HEK293 (cell line): ENCODE measurements at regions not wholly inside any gene's neighbourhood (a gene's known extent, or its start where the extent isn't known, plus 50 kb on each side); places are given as distances from the start of the nearest gene placed in this dataset.

Experiments used
- CTCF ChIA-PET: fragments of 350-600 bp; formaldehyde crosslinking; extraction: SDS; loops from one replicate; lab custom pipeline; 2021; ENCODE audit warnings: antibody characterized with exemption; lab: Yijun Ruan, JAX
- POLR2A ChIA-PET: fragments of 300-600 bp; formaldehyde crosslinking; extraction: SDS; loops from one replicate; lab custom pipeline; 2020; ENCODE audit warnings: antibody characterized with exemption, inconsistent platforms; lab: Yijun Ruan, JAX
- H3K27ac ChIP-seq: fragments of 200-500 bp; sonication (Bioruptor generic); 2 replicates; pipeline ENCODE4 v1.5.1; 2014; ENCODE audit warnings: low read depth, low read length, control low read depth, inconsistent platforms; ENCODE audit errors: extremely low read depth
- H3K36me3 ChIP-seq, 2 experiments: fragments of 200-500 bp in 1 of 2; sonication (Bioruptor generic) in 1 of 2; 1 replicate in 1 of 2; 2 replicates in 1 of 2; pipeline ENCODE4 v1.5.1; 2014 to 2017; ENCODE audit warnings: inconsistent platforms in 2 of 2, low read length in 2 of 2; ENCODE audit not compliant: control insufficient read depth in 2 of 2, insufficient read depth in 1 of 2
- H3K4me1 ChIP-seq: fragments of 200-500 bp; sonication (Bioruptor generic); 2 replicates; pipeline ENCODE4 v1.5.1; 2014; ENCODE audit warnings: mild to moderate bottlenecking, low read length, inconsistent platforms; ENCODE audit not compliant: control insufficient read depth, insufficient read depth
- H3K4me3 ChIP-seq: 2 replicates; pipeline ENCODE4 v1.5.1; 2011; ENCODE audit warnings: low read depth, mild to moderate bottlenecking, control low read depth, low read length, moderate library complexity
- H3K9me3 ChIP-seq: fragments of 200-500 bp; sonication (Bioruptor generic); 2 replicates; pipeline ENCODE4 v1.5.1; 2014; ENCODE audit warnings: low read depth, low read length, inconsistent platforms; ENCODE audit not compliant: control insufficient read depth, insufficient read depth
- GFI1B ChIP-seq: fragments of 450-650 bp; formaldehyde crosslinking; IDR thresholded peaks from 2 replicates; pipeline ENCODE4 v1.5.1; 2016; ENCODE audit warnings: missing biosample characterization, missing genetic modification characterization
- KLF10 ChIP-seq: fragments of 450-650 bp; IDR thresholded peaks from 2 replicates; pipeline ENCODE4 v1.5.1; 2018; ENCODE audit warnings: missing biosample characterization, mild to moderate bottlenecking, missing genetic modification characterization
- MYNN ChIP-seq: fragments of 450-650 bp; formaldehyde crosslinking; IDR thresholded peaks from 2 replicates; pipeline ENCODE4 v1.5.1; 2016; ENCODE audit warnings: missing biosample characterization, missing genetic modification characterization, borderline replicate concordance
- OSR2 ChIP-seq: fragments of 450-650 bp; formaldehyde crosslinking; IDR thresholded peaks from 2 replicates; pipeline ENCODE4 v1.5.1; 2016; ENCODE audit warnings: missing biosample characterization, missing genetic modification characterization
- RBAK ChIP-seq: fragments of 450-650 bp; formaldehyde crosslinking; IDR thresholded peaks from 2 replicates; pipeline ENCODE4 v1.5.1; 2016; ENCODE audit warnings: missing biosample characterization, missing genetic modification characterization
- ZIC2 ChIP-seq: fragments of 450-650 bp; formaldehyde crosslinking; IDR thresholded peaks from 2 replicates; pipeline ENCODE4 v1.5.1; 2016; ENCODE audit warnings: missing biosample characterization, missing genetic modification characterization
- ZNF114 ChIP-seq: fragments of 450-650 bp; formaldehyde crosslinking; IDR thresholded peaks from 2 replicates; pipeline ENCODE4 v1.5.0; 2017; ENCODE audit warnings: missing biosample characterization, missing genetic modification characterization
- ZNF121 ChIP-seq: fragments of 450-650 bp; formaldehyde crosslinking; IDR thresholded peaks from 2 replicates; pipeline ENCODE4 v1.5.1; 2016; ENCODE audit warnings: missing biosample characterization, missing genetic modification characterization
- ZNF2 ChIP-seq: fragments of 450-650 bp; formaldehyde crosslinking; IDR thresholded peaks from 2 replicates; pipeline ENCODE4 v1.5.1; 2016; ENCODE audit warnings: missing biosample characterization, missing genetic modification characterization
- ZNF221 ChIP-seq: fragments of 450-650 bp; formaldehyde crosslinking; IDR thresholded peaks from 2 replicates; pipeline ENCODE4 v1.5.1; 2017; ENCODE audit warnings: missing biosample characterization, missing genetic modification characterization, borderline replicate concordance
- ZNF274 ChIP-seq, 2 experiments: fragments of 200-500 bp in 1 of 2; fragments of 450-650 bp in 1 of 2; sonication (Bioruptor generic) in 1 of 2; formaldehyde crosslinking in 1 of 2; IDR thresholded peaks; 2 replicates each; pipeline versions ENCODE4 v1.5.1 to v1.6.1; 2014 to 2016; ENCODE audit warnings: borderline replicate concordance in 1 of 2, inconsistent platforms in 1 of 2, low read length in 1 of 2, missing biosample characterization in 1 of 2, missing genetic modification characterization in 1 of 2
- ZNF350 ChIP-seq: fragments of 450-650 bp; formaldehyde crosslinking; IDR thresholded peaks from 2 replicates; pipeline ENCODE4 v1.5.0; 2017; ENCODE audit warnings: missing biosample characterization, mild to moderate bottlenecking, missing genetic modification characterization
- ZNF521 ChIP-seq: fragments of 450-650 bp; formaldehyde crosslinking; IDR thresholded peaks from 2 replicates; pipeline ENCODE4 v1.5.1; 2017; ENCODE audit warnings: missing biosample characterization, mild to moderate bottlenecking, missing genetic modification characterization
- ZNF670 ChIP-seq: fragments of 450-650 bp; formaldehyde crosslinking; IDR thresholded peaks from 2 replicates; pipeline ENCODE4 v1.5.1; 2016; ENCODE audit warnings: missing biosample characterization, missing genetic modification characterization, low read depth
- ZNF777 ChIP-seq: fragments of 450-650 bp; formaldehyde crosslinking; IDR thresholded peaks from 2 replicates; pipeline ENCODE4 v1.5.1; 2017; ENCODE audit warnings: missing biosample characterization, missing genetic modification characterization, borderline replicate concordance
- TF ChIP-seq, protein P1 (sequence below): sonication (generic); formaldehyde crosslinking; IDR thresholded peaks from 2 replicates; pipeline ENCODE4 v1.8.1; 2022; ENCODE audit warnings: mild to moderate bottlenecking, moderate library complexity, missing genetic modification reagents
- TF ChIP-seq, protein P2 (sequence below): fragments of 450-650 bp; IDR thresholded peaks from 2 replicates; pipeline ENCODE4 v1.5.1; 2018; ENCODE audit warnings: missing biosample characterization, missing genetic modification characterization
- TF ChIP-seq, protein P3 (sequence below): fragments of 450-650 bp; formaldehyde crosslinking; IDR thresholded peaks from 2 replicates; pipeline ENCODE4 v1.5.1; 2016; ENCODE audit warnings: missing biosample characterization, missing genetic modification characterization
- TF ChIP-seq, protein P4 (sequence below): fragments of 450-650 bp; formaldehyde crosslinking; IDR thresholded peaks from 2 replicates; pipeline ENCODE4 v1.5.1; 2016; ENCODE audit warnings: missing biosample characterization, missing genetic modification characterization
- TF ChIP-seq, protein P5 (sequence below): fragments of 450-650 bp; formaldehyde crosslinking; IDR thresholded peaks from 2 replicates; pipeline ENCODE4 v1.5.1; 2016; ENCODE audit warnings: missing biosample characterization, missing genetic modification characterization

DNA sequence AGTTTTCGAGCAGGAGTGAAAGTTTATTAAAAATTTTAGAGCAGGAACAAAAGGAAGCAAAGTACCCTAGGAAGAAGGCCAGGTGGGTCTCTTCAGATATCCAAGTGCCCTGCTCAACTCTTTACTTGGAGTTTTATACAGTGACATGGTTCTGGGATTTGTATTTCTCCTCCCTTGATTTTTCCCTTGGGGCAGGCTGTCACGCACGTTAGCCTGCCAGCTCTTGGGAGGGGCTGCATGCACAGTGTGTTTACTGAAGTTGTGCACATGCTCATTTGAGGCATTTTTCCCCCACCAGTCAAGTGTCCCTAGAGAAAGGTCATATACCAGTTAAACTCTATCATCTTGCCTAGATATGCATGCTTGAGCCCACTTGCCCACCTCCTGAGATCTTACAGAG lies 102.5 kb upstream of the GABRA2 start:
- no peak overlapping the region for H3K27ac ChIP-seq
- TF ChIP-seq ZNF670 (tag by site-specific recombination) (no peak), OSR2 (tag by site-specific recombination) (no peak)
- TF ChIP-seq, protein P1, sequence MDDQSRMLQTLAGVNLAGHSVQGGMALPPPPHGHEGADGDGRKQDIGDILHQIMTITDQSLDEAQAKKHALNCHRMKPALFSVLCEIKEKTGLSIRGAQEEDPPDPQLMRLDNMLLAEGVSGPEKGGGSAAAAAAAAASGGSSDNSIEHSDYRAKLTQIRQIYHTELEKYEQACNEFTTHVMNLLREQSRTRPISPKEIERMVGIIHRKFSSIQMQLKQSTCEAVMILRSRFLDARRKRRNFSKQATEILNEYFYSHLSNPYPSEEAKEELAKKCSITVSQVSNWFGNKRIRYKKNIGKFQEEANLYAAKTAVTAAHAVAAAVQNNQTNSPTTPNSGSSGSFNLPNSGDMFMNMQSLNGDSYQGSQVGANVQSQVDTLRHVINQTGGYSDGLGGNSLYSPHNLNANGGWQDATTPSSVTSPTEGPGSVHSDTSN (CRISPR knock-in tag), result no peak
- TF ChIP-seq, protein P2, sequence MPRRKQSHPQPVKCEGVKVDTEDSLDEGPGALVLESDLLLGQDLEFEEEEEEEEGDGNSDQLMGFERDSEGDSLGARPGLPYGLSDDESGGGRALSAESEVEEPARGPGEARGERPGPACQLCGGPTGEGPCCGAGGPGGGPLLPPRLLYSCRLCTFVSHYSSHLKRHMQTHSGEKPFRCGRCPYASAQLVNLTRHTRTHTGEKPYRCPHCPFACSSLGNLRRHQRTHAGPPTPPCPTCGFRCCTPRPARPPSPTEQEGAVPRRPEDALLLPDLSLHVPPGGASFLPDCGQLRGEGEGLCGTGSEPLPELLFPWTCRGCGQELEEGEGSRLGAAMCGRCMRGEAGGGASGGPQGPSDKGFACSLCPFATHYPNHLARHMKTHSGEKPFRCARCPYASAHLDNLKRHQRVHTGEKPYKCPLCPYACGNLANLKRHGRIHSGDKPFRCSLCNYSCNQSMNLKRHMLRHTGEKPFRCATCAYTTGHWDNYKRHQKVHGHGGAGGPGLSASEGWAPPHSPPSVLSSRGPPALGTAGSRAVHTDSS (tag by site-specific recombination), result no peak
- TF ChIP-seq, protein P3, sequence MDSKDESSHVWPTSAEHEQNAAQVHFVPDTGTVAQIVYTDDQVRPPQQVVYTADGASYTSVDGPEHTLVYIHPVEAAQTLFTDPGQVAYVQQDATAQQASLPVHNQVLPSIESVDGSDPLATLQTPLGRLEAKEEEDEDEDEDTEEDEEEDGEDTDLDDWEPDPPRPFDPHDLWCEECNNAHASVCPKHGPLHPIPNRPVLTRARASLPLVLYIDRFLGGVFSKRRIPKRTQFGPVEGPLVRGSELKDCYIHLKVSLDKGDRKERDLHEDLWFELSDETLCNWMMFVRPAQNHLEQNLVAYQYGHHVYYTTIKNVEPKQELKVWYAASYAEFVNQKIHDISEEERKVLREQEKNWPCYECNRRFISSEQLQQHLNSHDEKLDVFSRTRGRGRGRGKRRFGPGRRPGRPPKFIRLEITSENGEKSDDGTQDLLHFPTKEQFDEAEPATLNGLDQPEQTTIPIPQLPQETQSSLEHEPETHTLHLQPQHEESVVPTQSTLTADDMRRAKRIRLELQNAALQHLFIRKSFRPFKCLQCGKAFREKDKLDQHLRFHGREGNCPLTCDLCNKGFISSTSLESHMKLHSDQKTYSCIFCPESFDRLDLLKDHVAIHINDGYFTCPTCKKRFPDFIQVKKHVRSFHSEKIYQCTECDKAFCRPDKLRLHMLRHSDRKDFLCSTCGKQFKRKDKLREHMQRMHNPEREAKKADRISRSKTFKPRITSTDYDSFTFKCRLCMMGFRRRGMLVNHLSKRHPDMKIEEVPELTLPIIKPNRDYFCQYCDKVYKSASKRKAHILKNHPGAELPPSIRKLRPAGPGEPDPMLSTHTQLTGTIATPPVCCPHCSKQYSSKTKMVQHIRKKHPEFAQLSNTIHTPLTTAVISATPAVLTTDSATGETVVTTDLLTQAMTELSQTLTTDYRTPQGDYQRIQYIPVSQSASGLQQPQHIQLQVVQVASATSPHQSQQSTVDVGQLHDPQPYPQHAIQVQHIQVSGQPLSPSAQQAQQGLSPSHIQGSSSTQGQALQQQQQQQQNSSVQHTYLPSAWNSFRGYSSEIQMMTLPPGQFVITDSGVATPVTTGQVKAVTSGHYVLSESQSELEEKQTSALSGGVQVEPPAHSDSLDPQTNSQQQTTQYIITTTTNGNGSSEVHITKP, result no peak
- no peak overlapping the region for H3K4me3 ChIP-seq
- no peaks in the 10 kb centered on the region for H3K4me1 ChIP-seq
- POLR2A ChIA-PET, result no interaction called here
- H3K36me3 ChIP-seq, result no peaks in the 10 kb centered on the region
- CTCF ChIA-PET, result no interaction called here
- H3K9me3 ChIP-seq, result no peaks in the 10 kb centered on the region

DNA sequence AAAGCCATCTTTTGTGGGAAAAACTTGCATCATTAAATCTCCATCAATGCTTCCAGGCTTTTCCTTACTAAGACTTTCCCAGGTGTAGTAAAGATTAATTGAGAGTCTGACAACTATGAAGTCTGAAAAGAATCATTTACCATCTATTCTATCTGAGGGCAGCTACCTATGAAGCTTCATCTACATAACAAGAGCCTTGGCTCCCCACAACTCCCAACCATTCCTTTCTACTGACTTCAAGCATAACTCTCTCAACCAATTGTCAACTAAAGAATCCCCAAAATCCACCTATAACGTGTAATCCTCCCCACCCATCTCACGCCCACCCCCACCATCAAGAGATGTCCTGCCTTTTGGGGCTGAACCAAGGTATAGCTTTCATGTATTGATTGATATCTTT lies 101.5 kb upstream of the GABRA2 start:
- ChIA-PET CTCF (no interaction called here), POLR2A (no interaction called here)
- H3K27ac ChIP-seq, result no peak overlapping the region
- TF ChIP-seq RBAK (tag by site-specific recombination) (no peak), ZNF121 (no peak), ZNF777 (tag by site-specific recombination) (no peak), KLF10 (tag by site-specific recombination) (no peak), ZNF350 (tag by site-specific recombination) (no peak), ZNF2 (tag by site-specific recombination) (no peak), ZNF521 (tag by site-specific recombination) (no peak), GFI1B (no peak)
- TF ChIP-seq, protein P4, sequence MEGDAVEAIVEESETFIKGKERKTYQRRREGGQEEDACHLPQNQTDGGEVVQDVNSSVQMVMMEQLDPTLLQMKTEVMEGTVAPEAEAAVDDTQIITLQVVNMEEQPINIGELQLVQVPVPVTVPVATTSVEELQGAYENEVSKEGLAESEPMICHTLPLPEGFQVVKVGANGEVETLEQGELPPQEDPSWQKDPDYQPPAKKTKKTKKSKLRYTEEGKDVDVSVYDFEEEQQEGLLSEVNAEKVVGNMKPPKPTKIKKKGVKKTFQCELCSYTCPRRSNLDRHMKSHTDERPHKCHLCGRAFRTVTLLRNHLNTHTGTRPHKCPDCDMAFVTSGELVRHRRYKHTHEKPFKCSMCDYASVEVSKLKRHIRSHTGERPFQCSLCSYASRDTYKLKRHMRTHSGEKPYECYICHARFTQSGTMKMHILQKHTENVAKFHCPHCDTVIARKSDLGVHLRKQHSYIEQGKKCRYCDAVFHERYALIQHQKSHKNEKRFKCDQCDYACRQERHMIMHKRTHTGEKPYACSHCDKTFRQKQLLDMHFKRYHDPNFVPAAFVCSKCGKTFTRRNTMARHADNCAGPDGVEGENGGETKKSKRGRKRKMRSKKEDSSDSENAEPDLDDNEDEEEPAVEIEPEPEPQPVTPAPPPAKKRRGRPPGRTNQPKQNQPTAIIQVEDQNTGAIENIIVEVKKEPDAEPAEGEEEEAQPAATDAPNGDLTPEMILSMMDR (tag by site-specific recombination), result no peak
- no peak overlapping the region for H3K4me3 ChIP-seq
- no peaks in the 10 kb centered on the region for H3K4me1 ChIP-seq
- no peaks in the 10 kb centered on the region for H3K9me3 ChIP-seq
- no peaks in the 10 kb centered on the region for H3K36me3 ChIP-seq

DNA sequence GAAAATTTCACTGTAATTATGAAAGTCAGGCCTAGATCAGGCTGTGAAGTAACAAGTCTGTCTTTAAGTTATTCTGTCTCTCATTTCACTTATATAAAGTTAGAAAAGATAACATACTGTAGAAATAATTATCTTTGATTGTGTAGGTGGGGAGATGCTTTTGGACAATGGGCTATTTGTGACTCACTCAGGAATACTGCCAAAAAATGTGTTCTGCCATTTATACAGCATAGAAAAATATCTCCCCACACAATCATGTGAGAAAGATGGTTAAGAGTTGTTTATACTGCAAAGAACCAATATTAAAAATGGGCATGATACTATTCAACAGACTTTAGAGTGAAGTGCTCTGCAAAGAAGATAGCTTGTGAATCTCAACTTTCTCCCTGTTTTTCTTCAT lies 95.0 kb upstream of the GABRA2 start:
- no peak overlapping the region for H3K27ac ChIP-seq
- CTCF ChIA-PET, result no interaction called here
- no peak for TF ChIP-seq ZIC2 (tag by site-specific recombination)
- TF ChIP-seq MYNN (tag by site-specific recombination), result no peak
- no peak for TF ChIP-seq ZNF221
- TF ChIP-seq, protein P4 (tag by site-specific recombination), result no peak
- TF ChIP-seq, protein P5, sequence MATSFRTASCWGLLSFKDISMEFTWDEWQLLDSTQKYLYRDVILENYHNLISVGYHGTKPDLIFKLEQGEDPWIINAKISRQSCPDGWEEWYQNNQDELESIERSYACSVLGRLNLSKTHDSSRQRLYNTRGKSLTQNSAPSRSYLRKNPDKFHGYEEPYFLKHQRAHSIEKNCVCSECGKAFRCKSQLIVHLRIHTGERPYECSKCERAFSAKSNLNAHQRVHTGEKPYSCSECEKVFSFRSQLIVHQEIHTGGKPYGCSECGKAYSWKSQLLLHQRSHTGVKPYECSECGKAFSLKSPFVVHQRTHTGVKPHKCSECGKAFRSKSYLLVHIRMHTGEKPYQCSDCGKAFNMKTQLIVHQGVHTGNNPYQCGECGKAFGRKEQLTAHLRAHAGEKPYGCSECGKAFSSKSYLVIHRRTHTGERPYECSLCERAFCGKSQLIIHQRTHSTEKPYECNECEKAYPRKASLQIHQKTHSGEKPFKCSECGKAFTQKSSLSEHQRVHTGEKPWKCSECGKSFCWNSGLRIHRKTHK (tag by site-specific recombination), result no peak
- no peak for TF ChIP-seq ZNF114 (tag by site-specific recombination)
- TF ChIP-seq ZNF274 (IDR thresholded peaks at IDR 0.05; ENCODE audit: low read length), result no peak
- no peak for TF ChIP-seq ZNF274 (tag by site-specific recombination; IDR thresholded peaks at IDR 0.05; ENCODE audit: borderline replicate concordance)

More for the DNA sequence above, 95.0 kb upstream of the GABRA2 start:
- Histone ChIP-seq H3K9me3 (no peaks in the 10 kb centered on the region), H3K4me3 (no peak overlapping the region), H3K36me3 (no peaks in the 10 kb centered on the region), H3K4me1 (no peaks in the 10 kb centered on the region)
- POLR2A ChIA-PET, result no interaction called here
